ENCODE measurements at regions not wholly inside any gene's neighbourhood (a gene's known extent, or its start where the extent isn't known, plus 50 kb on each side); places are given as distances from the start of the nearest gene placed in this dataset.

GRCh38 chr5:32501071-32502002, 56.8 kb upstream of the ZFR start:
- Mint-ChIP-seq H3K36me3 (ENCODE audit: low read depth) (no peaks in the 10 kb centered on the region), H3K9me3 (no peaks in the 10 kb centered on the region), H3K27ac (no peak overlapping the region), H3K4me3 (no peak overlapping the region), H3K27me3 (ENCODE audit: low read depth) (no peaks in the 10 kb centered on the region), H3K4me1 (ENCODE audit: low read depth) (peaks cover 29% of the 10 kb centered on the region)
- DNase-seq: no peak
- intact Hi-C loops (cut with micrococcal nuclease): no loop called here
- CTCF ChIA-PET: interaction anchor here (0.6 kb wide), 1 partner anchor 89 kb away, joined by 5 read pairs; no protein-coding TSS in a partner anchor

DNA sequence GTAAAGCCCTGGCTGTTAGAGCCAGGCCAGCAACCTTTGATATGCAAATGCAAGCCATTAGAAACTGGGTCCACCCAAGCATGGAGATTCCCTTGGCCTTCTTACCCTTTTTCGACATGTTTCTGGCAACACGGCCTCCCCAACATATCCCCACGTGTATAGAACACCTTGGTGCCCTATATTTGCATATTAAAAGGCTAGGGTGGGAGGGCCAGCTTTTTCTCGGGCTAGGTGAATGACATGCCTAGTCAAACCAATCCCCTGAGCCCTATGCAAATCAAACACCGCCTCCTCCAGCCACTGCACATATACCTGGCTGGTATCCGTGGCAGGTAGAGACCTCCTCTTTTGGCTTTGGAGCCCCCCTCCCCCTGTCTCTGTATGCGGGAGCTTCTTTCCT, 55.6 kb upstream of the ZFR start:
- CTCF ChIA-PET: interaction anchor here (1.4 to 2.4 kb wide), 3 partner anchors 10 to 99 kb away, joined by 3 to 27 read pairs (median 8); no protein-coding TSS in a partner anchor
- DNase-seq: no peak
- Mint-ChIP-seq H3K4me1 (ENCODE audit: low read depth) (peaks cover 22% of the 10 kb centered on the region), H3K9me3 (no peaks in the 10 kb centered on the region), H3K36me3 (ENCODE audit: low read depth) (no peaks in the 10 kb centered on the region), H3K27ac (no peak overlapping the region), H3K4me3 (no peak overlapping the region), H3K27me3 (ENCODE audit: low read depth) (no peaks in the 10 kb centered on the region)
- intact Hi-C loops (cut with micrococcal nuclease): no loop called here

DNA sequence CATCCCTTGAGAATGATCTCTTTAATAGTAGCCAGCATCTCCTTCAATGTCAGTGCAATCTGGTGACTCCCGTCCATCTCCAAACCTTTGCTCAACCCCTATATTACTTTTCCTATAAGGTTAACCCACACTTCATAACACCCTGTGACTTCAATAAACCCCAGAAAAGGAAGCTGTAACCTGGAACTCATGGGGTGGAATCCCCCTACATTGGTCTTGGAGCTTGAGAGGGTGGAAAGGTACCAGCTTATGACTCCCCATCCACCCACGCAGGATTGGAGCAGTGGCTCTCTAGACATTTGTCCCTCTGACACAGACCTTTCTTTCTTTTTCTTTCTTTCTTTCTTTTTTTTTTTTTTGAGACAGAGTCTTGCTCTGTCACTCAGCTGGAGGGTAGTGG, 54.7 kb upstream of the ZFR start:
- no peaks in the 10 kb centered on the region for H3K36me3 Mint-ChIP-seq (ENCODE audit: low read depth)
- H3K27me3 Mint-ChIP-seq (ENCODE audit: low read depth): no peaks in the 10 kb centered on the region
- H3K4me3 Mint-ChIP-seq: no peak overlapping the region
- H3K4me1 Mint-ChIP-seq (ENCODE audit: low read depth): peaks cover 13% of the 10 kb centered on the region
- DNase-seq: peak; percentile 59
- no peak overlapping the region for H3K27ac Mint-ChIP-seq
- intact Hi-C loops (cut with micrococcal nuclease): loop anchor here (1.0 kb wide), 1 partner anchor 33 kb away; no protein-coding TSS in a partner anchor
- CTCF ChIA-PET: interaction anchor here (0.9 to 2.4 kb wide), 5 partner anchors 9 to 100 kb away, joined by 3 to 27 read pairs (median 3); no protein-coding TSS in a partner anchor
- no peaks in the 10 kb centered on the region for H3K9me3 Mint-ChIP-seq

- CTCF ChIA-PET: interaction anchor here (0.9 to 2.4 kb wide), 6 partner anchors 9 to 101 kb away, joined by 3 to 27 read pairs (median 5); no protein-coding TSS in a partner anchor
- Mint-ChIP-seq H3K27ac (no peak overlapping the region), H3K9me3 (no peaks in the 10 kb centered on the region), H3K27me3 (ENCODE audit: low read depth) (no peaks in the 10 kb centered on the region), H3K36me3 (ENCODE audit: low read depth) (no peaks in the 10 kb centered on the region), H3K4me1 (ENCODE audit: low read depth) (peaks cover 12% of the 10 kb centered on the region), H3K4me3 (no peak overlapping the region)
- DNase-seq: no peak
- intact Hi-C loops (cut with micrococcal nuclease): no loop called here
Observed at GRCh38 chr5:32498484-32498883, 53.9 kb upstream of the ZFR start.

- no peaks in the 10 kb centered on the region for H3K27me3 Mint-ChIP-seq (ENCODE audit: low read depth)
- H3K4me3 Mint-ChIP-seq: no peak overlapping the region
- intact Hi-C loops (cut with micrococcal nuclease): no loop called here
- H3K27ac Mint-ChIP-seq: no peak overlapping the region
- CTCF ChIA-PET: interaction anchor here (0.6 to 3.1 kb wide), 5 partner anchors 39 to 116 kb away, joined by 3 to 22 read pairs (median 3); no protein-coding TSS in a partner anchor
- H3K9me3 Mint-ChIP-seq: no peaks in the 10 kb centered on the region
- no peak for DNase-seq
- H3K4me1 Mint-ChIP-seq (ENCODE audit: low read depth): peaks cover 12% of the 10 kb centered on the region
- H3K36me3 Mint-ChIP-seq (ENCODE audit: low read depth): no peaks in the 10 kb centered on the region
Observed at GRCh38 chr5:32496104-32496503, 51.6 kb upstream of the ZFR start.

GRCh38 chr5:32494827-32495226, 50.3 kb upstream of the ZFR start:
- intact Hi-C loops (cut with micrococcal nuclease): no loop called here
- peaks cover 11% of the 10 kb centered on the region for H3K4me1 Mint-ChIP-seq (ENCODE audit: low read depth)
- no peaks in the 10 kb centered on the region for H3K9me3 Mint-ChIP-seq
- H3K4me3 Mint-ChIP-seq: no peak overlapping the region
- no peaks in the 10 kb centered on the region for H3K27me3 Mint-ChIP-seq (ENCODE audit: low read depth)
- no peak overlapping the region for H3K27ac Mint-ChIP-seq
- no peak for DNase-seq
- CTCF ChIA-PET: interaction anchor here (1.0 to 3.1 kb wide), 2 partner anchors 95 to 121 kb away, joined by 3 to 22 read pairs; no protein-coding TSS in a partner anchor
- H3K36me3 Mint-ChIP-seq (ENCODE audit: low read depth): no peaks in the 10 kb centered on the region
